Middle frontal gyrus (tissue), 1 donor: ENCODE measurements at regions not wholly inside any gene's neighbourhood (a gene's known extent, or its start where the extent isn't known, plus 50 kb on each side); places are given as distances from the start of the nearest gene placed in this dataset.
"Not testable (repeated sequence)": the region's sequence is repeated elsewhere in the genome, so short reads cannot be mapped to it uniquely, and the experiment has no call there.

ENCODE experiments used
- DNase-seq: peaks from one replicate; pipeline ENCODE4 v3.0.0-alpha.2; 2015; ENCODE audit warnings: low spot score; ENCODE audit errors: extremely low spot score

DNA sequence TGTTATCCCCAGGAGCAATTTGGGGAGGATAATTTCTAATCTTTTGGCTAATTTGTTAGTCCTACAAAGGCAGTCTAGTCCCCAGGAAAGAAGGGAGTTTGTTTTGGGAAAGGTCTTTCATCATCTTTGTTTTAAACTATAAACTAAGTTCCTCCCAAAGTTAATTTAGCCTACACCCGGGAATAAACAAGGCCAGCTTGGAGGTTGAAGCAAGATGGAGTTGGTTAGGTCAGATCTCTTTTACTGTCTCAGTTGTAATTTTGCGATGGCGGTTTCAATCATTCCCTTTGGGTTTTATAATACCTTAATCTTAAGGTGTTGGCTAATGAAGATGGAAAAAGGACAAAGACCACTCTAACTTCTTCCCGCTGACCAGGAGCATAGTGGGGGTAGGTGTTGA lies 166.4 kb upstream of the NAMPT start:
- no peak for DNase-seq

DNA sequence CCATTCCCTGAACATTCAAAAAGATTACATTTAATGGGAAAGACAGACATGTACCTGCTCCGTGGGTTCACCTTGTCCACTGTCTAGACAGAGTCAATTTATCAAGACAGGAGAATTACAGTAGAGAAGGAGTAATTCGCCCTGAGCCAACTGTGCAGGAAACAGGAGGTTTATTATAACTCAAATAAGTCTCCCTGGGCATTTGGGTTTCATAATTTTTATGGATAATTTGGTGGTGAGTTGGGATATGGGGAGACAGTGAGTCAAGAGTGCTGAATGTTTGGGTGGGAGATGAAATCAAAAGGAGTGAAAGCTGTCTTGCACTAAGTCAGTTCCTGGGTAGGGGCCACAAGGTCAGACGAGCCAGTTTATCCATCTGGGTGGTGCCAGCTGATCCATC lies 165.9 kb upstream of the NAMPT start:
- no peak for DNase-seq

- no peak for DNase-seq
Measured at GRCh38 chr7:106448992-106449859, 164.4 kb upstream of the NAMPT start.

GRCh38 chr7:106448346-106448991 lies 163.7 kb upstream of the NAMPT start:
- DNase-seq, result no peak

DNA sequence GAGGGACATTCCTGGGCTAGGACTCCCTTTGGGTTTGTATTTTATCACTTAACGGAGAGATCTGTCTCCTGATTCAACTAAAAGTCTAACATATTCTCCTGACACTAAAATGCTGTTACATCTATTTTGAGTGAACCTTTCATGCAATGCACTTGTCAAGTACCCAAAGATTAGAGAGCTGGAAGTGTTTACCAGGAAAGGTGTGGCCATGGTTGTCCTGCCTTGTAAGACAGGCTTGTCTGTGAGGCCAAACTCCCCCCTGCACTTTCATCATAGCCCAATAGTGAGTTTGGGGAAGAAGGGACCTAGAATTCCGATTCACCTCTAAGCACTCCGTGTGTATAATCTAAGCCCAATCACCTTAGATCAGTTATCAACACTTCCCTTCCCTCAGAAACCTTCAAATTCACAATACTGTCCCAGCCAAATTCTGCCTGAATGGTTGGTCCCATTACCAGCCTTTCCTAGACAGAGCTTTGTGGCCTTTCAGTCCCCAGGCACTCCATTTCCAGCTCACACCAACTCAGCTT lies 162.6 kb upstream of the NAMPT start:
- no peak for DNase-seq

- DNase-seq, result not testable (repeated sequence)
Measured at GRCh38 chr7:106445366-106445765, 160.6 kb upstream of the NAMPT start.

GRCh38 chr7:106444068-106444655 lies 159.4 kb upstream of the NAMPT start:
- no peak for DNase-seq

- no peak for DNase-seq
Measured at GRCh38 chr7:106443156-106443555, 158.4 kb upstream of the NAMPT start.

DNA sequence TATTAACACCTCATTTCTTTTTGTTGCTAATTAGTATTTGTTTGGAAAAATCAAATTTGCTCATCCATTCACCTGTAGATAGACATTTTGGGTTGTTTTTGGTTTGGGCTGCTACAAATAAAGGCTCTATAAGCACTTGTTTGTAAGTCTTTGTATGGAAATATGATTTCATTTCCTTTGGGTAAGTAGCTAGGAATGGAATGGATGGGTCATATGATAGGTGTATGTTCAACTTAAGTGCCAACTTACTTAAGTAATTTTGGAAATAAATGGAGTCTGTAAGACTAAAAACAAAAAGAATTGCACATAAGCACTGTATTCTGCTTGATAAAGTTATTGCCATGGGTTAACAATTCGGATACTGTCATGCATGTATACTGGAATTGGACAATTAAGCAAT lies 157.7 kb upstream of the NAMPT start:
- DNase-seq, result no peak

- not testable (repeated sequence) for DNase-seq
Measured at GRCh38 chr7:106441343-106441742, 156.6 kb upstream of the NAMPT start.

DNA sequence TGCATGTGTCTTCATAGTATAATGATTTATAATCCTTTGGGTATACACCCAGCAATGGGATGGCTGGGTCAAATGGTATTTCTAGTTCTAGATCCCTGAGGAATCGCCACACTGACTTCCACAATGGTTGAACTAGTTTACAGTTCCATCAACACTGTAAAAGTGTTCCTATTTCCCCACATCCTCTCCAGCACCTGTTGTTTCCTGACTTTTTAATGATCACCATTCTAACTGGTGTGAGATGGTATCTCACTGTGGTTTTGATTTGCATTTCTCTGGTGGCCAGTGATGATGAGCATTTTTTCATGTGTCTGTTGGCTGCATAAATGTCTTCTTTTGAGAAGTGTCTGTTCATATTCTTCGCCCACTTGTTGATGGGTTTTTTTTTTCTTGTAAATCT lies 152.2 kb upstream of the NAMPT start:
- DNase-seq, result not testable (repeated sequence)

DNA sequence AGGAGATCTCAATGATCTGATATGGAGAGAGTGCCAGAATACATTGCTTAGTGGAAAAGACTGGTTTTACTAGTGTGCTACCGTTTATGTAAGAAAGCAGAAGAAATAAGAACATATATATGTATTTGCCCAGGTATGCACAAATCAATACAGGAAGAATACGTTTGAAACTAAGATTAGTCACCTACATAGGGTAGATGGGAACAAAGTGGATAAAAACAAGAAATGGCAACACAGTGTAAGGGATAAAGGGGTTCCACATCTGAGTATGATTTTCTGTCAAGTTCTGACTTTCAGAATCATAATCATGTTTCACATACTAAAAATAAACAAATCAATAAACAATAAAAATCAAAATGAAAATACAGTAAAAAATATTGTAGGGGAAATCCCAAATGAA lies 148.6 kb upstream of the NAMPT start:
- no peak for DNase-seq

DNA sequence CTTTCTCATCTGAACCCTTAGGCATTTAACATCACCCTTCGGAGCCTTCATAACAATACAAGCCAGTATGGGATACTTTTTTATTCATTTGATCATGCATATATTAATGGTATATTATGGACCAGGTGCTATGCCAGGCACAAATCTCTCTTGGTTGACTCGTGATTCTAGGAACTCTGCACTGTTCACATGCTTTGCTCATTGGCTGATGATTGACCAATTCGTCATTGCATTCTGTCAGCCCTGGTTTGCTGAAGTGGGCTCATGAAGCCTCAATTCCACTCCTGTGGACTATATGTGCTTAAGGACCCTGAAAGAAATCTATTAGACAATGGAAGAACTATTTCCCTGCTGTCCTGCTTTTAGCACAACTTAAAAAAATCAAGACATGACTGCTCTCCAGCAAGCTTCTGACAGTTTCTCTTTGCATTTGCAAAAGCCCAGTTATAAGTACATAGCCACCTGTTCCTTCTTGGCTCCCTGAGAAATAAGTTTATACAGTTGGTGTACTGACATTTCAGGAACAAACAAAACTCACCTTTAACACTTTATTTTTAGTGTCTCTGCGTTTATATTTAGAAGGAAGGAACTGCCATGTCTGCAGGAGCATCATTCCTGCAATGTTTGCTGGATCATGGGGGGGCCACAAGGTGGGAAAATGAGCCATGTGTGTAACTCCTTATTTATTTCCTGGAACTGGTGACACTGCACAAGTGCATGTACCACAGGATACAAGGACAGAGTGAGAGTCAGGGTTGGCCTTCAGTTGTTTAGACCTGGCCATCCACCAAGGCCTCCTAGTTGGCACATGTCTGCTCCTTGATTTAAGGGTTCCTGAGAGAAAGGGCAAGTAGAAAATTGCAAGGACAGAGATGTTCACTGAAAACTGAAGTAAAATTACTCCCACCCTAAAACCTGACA lies 146.0 kb upstream of the NAMPT start:
- no peak for DNase-seq

- DNase-seq, result no peak
Measured at GRCh38 chr7:106430103-106430502, 145.3 kb upstream of the NAMPT start.

GRCh38 chr7:106426803-106427202 lies 142.0 kb upstream of the NAMPT start:
- no peak for DNase-seq

- peak; percentile 6 for DNase-seq
Measured at GRCh38 chr7:106425017-106425719, 140.4 kb upstream of the NAMPT start.

- DNase-seq, result no peak
Measured at GRCh38 chr7:106424476-106425016, 139.8 kb upstream of the NAMPT start.

DNA sequence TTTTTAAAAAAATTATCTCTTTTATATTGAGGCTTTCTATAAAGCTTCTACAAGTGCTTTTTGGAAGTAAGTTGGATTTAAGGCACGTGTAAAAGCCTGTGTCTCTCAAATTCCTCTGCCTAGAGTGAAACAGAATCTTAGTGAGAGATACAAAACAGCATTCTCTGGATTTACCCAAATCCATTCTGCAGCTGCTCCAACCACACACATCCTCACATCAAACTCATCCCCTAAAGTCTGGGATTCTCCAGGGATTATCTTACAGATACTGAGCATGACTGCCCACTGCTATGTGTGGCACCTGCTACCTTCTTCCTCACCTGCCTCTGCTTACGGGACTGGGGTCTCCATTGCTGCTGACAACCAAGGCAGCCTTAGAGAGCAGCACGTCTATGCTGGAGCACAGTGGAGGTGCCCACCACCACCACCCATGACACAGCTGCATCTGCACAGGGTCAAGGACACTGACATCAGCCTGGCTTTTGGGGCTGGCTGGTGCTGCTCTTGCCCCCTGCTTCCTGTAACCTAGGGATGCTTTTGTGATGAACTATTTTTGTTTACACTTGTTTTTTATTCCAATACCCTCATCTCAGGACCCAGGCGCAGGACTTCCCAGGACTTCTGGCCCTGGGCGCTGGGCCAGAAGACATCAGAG lies 139.2 kb upstream of the NAMPT start:
- DNase-seq, result no peak

GRCh38 chr7:106423111-106423510 lies 138.3 kb upstream of the NAMPT start:
- no peak for DNase-seq
